Left renal cortex interstitium (tissue), 4 donors: ENCODE measurements at regions not wholly inside any gene's neighbourhood (a gene's known extent, or its start where the extent isn't known, plus 50 kb on each side); places are given as distances from the start of the nearest gene placed in this dataset.

Source experiments
- DNase-seq, 4 donors: peaks; one replicate each; pipeline ENCODE4 v3.0.0-alpha.2; 2013; ENCODE audit warnings: low read depth in 4 of 4, low spot score in 2 of 4, missing footprints in 1 of 4

GRCh38 chr9:77084094-77084493 is 64.6 kb downstream of the FOXB2 start:
- no peak for DNase-seq

GRCh38 chr9:77085416-77085815 is 66.0 kb downstream of the FOXB2 start:
- no peak for DNase-seq

GRCh38 chr9:77087506-77087905 is 68.1 kb downstream of the FOXB2 start:
- DNase-seq = no peak

GRCh38 chr9:77092536-77092935 is 73.1 kb downstream of the FOXB2 start:
- peak in 1 of 4 donors; percentile 15 for DNase-seq

GRCh38 chr9:77094150-77094549 is 74.7 kb downstream of the FOXB2 start:
- DNase-seq = no peak

GRCh38 chr9:77097335-77097734 is 77.9 kb downstream of the FOXB2 start:
- no peak for DNase-seq

- DNase-seq = no peak
Observed at GRCh38 chr9:77099388-77099787, 77.9 kb upstream of the VPS13A start.

- no peak for DNase-seq
Observed at GRCh38 chr9:77111408-77111807, 65.9 kb upstream of the VPS13A start.

- DNase-seq = no peak
Observed at GRCh38 chr9:77125665-77126064, 51.7 kb upstream of the VPS13A start.

- DNase-seq = no peak
Observed at GRCh38 chr9:77127071-77127470, 50.3 kb upstream of the VPS13A start.
